T-helper 2 cell (primary cell): ENCODE measurements at regions not wholly inside any gene's neighbourhood (a gene's known extent, or its start where the extent isn't known, plus 50 kb on each side); places are given as distances from the start of the nearest gene placed in this dataset.
"Not testable (repeated sequence)": the region's sequence is repeated elsewhere in the genome, so short reads cannot be mapped to it uniquely, and the experiment has no call there.

Experiments
- DNase-seq, 5 experiments: peaks; one replicate each; pipeline versions ENCODE4 v3.0.0 to v3.0.0-alpha.2; 2012 to 2022

DNA sequence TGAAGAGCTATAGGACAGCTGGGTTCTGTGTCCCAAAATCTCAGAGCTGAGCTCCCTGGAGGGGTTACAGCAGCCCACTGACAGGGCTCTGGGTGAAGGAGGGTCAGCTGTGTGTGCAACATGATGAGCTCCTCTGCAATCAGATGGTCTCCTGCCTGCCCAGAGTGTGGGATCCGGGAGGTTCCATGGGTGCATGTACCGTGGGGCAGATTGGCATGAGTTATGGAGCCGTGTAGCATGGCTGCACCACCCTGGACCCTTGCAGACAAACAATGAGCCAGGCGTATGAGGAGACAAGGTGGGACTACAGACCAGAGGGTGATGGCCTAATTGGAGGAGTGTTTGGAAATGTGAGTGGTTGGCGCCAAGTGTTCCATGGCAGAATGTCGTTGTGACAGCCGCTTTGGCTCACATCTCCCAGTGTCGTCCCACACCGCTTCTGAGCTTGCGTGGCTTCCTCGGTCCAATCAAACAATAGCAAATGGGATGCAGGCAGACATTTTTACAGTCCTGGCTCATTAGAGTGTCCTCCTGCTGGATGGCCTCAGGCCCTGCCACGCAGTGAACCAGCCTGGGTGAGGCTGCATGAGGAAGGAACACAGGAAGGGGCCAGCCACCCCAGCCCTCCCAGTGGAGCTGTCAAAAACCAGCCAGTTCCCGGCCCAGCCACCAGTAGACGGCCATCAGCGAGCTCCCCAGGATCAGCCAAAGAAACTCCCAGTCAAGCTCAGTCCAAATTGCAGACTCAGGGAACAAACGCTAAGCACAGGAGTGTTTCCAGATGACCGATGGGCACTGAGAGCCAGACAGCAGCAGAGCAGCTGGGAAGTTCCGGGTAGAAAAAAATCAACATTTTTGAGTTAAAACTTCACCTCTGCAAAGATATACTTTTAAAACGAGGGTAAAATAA, 1066.9 kb downstream of the BRD1 start:
- no peak for DNase-seq

DNA sequence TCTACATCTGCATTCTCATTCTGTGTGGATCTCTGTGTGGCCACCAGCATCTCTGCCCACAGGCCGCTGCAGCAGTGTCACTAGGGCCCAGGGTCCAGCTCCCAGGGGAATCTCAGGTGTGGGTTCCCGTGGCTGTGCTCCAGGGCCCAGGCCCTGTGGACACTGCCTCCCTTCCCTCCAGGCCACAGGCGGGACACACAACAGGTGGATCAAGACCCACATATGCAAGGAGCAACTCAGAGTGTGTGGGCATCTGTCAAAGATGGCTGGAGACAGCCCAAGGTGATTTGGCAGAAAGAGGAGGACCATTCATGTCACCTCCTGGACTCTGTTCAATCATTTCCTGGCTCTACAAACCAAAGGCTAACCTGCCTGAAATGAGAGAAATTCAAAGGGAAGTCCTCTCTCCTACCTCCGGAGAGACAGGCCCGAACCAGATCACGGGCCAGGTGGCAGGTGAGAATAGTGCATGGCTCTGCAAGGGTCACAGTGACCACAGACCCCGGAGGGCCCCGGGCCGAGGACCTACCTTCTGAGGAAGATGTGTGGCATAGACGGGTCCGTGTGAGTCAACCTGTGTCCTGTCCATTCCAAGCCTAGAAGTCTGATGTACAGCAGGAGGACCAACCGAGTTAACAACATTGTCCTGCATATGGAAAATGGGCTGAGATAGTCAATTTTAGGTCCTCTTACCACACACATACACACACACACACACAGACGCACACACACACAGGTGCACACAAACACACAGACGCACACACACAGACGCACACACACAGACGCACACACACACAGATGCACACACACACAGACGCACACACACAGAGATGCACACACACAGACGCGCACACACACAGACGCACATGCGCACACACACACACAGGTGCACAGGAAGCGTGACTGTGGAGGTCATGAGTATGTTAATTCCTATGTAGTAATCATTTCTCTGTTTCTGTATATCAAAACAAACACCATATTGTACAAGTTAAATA, 1068.5 kb downstream of the BRD1 start:
- no peak for DNase-seq

GRCh38 chr22:48757985-48758561, 1069.6 kb downstream of the BRD1 start:
- no peak for DNase-seq

GRCh38 chr22:48757581-48757980, 1070.1 kb downstream of the BRD1 start:
- no peak for DNase-seq

GRCh38 chr22:48757135-48757534, 1070.5 kb downstream of the BRD1 start:
- not testable (repeated sequence) for DNase-seq

GRCh38 chr22:48756146-48757111, 1071.2 kb downstream of the BRD1 start:
- no peak for DNase-seq

DNA sequence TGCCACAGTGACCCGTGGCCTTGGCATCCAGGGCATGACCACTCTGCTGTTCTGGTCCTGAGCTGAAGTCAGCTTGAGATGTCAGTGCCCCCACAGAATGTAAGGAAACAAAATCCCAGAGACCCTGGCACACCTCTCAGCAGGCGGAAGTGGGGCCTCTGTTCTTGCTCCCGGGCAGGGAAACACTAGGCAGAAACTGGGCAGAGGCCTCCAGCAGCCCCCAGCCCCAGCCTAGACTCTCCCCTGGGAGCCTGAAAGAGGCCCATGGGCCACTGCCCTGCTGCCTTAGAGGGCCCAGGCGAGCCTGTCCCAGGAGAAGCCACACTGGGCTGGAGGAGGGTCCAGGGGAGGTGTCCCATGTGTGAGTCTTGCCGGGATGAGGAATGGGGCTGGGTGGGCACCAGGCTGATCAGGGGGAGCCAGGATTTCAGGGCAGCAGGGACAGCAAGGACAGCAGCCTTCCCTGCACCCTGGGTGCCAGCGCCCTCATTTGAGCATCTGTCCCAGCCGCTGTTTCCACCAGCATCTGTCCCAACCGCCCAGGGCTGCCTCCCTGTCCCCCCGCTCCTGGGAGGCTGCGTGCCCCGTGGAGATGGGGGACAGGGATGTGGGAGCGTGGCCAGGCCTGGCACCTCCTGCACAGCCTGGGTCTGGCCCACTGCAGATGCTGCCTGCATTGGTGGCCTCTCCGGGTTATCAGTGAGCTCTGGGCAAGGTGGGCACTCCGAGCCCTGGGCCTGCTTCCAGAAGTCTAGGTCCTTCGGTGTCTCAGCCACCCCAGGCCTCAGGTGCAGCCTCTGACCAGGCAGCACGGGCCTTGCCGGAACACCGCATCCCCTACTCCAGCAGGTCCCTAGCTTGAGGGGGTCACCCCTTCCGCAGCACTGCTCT, 1072.4 kb downstream of the BRD1 start:
- no peak for DNase-seq

DNA sequence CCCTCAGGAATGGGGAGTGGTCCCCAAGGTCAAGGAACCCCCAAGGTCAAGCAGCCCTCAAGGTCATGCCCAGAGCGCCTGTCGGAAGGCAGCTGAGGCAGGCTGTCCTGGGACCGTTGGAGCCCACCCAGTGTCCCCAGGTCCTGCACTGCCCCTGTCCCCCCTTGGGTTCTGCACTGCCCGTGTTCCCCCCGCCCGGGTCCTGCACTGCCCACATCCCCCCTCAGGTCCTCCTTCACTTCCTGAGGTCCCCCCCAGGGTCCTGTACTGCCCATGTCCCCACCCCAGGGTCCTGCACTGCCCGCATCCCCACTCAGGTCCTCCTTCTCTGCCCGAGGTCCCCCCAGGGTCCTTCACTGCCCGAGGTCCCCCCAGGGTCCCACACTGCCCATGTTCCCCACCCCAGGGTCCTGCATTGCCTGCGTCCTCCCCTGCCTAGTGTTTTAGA, 1073.0 kb downstream of the BRD1 start:
- DNase-seq: no peak

DNA sequence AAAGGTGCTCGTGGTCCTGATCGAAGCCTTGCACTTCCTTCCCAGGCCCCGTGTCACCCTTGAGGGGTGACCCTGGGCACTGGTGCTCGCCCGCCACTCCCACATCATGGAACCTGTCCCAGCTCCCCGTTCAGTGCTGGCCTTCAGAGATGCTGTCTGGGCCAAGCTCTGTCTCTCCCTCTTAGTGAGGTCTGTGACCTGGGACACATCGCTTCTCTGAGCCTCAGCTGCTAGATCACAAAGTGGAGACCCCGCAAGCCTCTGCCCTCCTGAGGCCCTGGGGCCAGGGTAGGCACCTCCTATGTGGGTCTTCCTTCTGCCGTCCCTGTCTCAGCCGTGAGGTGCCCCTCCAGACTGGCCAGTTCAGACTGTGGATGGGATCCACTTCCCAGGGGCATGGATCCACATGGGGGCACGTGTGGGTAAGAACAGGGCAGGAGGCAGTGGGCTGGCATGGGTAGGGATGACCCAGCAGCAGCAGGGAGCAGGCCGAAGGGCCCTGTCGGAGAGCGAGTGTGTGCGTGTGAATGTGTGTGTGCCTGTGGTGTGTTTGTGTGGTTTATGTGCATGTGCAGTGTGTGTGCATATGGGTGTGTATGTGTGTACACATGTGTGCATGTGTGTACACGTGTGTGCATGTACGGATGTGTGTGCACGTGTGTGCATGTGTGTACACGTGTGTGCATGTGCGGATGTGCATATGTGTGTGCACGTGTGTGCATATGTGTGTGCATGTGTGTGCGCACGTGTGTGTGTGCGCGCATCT, 1073.7 kb downstream of the BRD1 start:
- no peak for DNase-seq

DNA sequence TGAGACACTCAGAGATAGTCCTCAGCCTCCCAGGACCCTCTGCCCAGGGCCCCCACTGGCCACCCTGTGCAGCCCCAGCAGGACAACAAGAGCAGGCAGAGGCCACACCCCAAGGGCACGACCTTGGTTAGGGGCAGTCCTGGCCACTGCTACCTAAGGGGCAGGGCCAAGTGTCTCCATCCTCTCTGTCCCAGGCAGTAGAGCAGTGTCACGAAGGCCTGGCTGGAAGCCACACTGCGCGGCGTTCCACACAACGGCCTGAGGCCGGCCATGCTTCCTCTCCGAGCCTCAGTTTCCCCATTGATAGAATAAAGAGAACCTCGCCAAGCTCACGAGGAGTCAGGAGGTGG, 1074.3 kb downstream of the BRD1 start:
- DNase-seq: no peak

DNA sequence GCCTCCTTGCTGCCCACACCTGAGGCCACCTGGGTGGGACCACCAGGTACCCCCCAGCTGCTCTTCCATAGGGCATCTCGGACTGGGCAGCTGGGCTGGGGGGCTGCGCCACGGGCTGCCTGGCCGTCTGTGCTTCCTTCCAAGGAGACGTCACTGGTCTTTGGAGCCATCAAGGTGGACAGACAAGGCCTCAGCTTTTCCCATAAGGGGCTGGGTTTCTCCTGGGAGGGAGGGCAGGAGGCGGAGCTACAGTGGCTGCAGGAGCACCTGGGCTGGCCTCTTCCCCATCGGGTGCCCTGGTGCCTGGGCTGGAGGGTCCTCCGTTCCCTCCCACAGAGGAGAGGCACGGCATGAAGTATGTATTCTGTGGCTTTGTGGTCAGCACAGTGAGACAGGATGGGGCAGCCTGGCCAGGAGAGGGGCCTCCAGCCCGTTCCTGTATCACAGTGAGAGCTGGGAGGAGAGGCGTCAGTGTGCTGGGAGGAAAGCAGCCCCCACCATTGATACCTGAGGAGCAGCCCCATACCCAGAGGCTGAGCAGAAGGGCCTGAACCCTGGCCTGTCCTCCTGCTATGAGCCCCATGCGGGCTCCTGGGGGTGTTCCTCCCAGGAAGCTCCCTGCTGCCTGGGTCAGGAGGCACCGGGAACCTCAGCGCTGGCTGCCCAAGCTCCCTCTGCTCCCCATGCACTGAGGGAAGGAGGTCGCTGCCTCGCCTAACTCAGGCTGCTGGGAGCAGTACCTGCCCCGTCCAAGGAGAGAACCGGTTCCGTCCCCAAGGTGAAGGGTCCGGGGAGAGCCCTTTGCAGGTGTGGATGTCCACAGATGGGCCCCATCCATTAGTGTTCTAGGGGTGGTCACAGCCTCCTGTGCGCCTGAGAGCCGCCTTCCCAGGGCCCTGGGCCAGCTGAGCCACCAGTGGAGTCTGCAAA, 1075.0 kb downstream of the BRD1 start:
- DNase-seq: no peak

DNA sequence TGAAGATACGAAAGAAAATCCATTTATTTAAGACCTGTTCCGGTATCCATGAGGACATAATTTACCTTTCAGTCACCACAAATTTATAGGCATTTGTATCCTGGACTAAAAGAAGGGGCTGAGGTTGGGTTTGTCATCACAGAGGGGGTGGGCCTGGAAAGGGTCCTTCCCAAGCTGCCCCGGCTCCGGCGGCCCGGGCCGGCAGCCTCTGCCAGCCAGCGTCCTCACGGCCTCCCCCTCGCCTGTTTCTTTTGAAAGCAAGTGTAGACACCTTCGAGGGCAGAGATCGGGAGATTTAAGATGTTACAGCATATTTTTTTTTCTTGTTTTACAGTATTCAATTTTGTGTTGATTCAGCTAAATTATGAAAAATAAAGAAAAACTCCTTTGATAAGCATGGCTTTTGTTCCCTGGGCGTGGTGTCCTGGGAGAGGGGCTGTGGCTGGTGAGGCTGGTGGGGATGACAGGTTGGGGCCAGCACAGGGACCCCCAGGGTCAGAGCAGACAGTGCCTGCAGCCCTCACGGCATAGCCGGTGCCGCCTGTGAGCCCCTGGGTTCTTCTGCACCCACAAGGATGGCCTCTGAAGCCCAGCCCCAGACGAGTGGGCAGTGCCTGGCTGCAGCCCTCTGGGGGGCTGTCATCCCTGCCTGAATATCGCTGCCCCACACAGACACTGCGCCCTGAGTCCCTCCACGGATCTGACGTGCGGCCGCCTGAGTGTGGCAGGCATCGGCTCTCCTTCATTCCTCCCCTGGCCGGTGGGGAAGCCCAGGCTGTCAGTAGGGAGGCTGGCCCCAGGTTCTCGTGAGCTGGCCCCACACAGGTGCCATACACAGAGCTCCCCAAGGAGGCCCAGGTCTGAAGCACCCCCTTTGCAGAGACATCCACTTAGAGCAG, 1075.9 kb downstream of the BRD1 start:
- no peak for DNase-seq

DNA sequence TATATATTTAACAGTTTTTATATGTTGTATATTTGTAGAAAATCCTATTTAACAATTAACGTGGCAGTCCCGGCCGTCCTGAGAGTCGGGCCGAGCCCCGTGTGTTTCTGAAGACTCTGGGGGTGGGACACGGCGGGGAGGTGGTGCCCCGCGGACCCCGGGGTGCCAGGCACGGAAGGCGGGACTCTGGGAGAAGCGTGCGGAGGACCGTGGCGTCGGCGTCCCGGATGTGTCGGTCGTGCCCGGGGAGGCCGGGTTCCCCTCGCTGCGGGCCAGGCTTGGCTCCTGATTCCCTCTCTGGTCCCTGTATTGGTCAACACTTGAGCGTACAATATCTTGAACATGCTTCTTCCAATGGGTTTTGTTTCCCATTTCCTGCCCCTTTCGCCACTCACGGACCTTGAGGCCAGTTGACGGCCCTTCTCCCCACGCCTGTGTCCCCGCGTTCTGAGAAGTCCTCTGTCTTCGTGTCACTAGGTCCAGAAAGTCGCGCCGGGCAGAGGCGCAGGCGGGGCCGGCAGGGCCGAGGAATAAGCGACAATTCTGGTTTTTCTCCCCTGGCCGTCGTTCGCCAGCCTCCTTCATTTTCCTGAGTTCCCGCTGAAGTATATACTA, 1076.7 kb downstream of the BRD1 start:
- no peak for DNase-seq

DNA sequence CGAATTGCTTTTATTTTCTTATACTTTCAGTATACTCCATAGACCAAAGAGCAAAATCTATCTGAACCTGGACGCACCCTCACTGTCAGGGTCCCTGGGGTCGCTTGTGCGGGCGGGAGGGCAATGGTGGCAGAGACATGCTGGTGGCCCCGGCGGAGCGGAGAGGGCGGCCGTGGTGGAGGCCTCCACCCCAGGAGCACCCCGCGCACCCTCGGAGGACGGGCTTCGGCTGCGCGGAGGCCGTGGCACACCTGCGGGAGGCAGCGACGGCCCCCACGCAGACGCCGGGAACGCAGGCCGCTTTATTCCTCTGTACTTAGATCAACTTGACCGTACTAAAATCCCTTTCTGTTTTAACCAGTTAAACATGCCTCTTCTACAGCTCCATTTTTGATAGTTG, 1077.4 kb downstream of the BRD1 start:
- DNase-seq: no peak

DNA sequence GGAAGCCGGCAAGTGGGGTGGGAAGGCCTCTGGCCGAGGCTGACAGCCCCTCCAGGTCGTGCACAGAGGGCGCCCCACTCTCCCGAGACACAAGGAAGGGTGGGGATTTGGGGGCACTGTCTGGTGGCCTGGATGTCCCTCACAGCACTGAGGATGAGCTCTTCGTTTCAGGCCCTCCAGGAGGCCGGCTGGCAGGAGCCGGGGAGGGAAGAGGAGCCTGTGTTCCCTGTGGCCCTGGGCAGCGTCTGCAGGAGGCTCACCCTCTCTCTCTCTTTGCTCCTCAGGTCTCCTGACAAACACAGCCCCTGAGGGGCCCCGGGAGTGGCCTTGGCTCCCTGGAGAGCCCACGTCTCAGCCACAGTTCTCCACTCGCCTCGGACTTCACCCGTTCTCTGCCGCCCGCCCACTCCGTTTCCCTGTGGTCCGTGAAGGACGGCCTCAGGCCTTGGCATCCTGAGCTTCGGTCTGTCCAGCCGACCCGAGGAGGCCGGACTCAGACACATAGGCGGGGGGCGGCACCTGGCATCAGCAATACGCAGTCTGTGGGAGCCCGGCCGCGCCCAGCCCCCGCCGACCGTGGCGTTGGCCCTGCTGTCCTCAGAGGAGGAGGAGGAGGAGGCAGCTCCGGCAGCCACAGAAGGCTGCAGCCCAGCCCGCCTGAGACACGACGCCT, 1078.0 kb downstream of the BRD1 start:
- no peak for DNase-seq

DNA sequence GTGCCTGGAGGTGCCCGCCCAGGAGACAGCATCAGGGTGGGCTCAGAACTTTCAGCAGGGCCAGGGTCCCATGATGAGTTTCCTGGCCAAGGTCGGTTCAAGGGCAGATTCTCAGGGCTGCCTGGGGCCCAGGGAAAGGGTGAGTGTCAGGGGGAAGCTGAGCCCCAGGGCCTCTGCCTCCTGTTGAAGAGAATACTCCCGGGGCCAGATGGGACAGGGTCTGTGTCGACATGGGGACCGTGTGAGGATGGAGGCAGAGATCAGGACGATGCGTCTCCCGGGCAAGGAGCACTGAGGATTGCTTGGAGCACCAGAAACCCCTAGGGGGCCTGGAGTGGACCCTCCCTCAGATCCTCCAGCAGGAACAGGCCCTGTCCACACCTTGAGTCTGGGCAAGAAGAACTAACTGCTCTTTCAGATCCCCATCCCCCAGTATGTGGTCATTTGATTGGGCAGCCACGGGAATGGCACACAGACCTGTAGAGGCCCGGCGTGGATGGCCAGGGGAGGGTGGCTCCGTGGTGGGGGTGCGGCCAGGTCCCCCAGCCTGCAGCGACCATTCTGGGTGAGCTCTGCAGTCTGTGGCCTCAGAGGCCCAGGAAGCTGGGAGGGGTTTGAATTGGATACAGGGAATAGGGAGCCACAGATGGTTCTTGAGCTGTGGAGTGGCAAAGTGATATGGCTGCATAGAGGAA, 1078.7 kb downstream of the BRD1 start:
- no peak for DNase-seq
